Ovary (tissue), 3 donors: ENCODE measurements at regions not wholly inside any gene's neighbourhood (a gene's known extent, or its start where the extent isn't known, plus 50 kb on each side); places are given as distances from the start of the nearest gene placed in this dataset.

ENCODE experiments used
- CTCF ChIP-seq, 3 donors: fragments of 450-650 bp in 2 of 3; fragments of 200-600 bp in 1 of 3; IDR thresholded peaks; one replicate each; pipeline versions ENCODE4 v1.5.1 to v1.8.0; 2016 to 2022; ENCODE audit warnings: antibody characterized with exemption in 3 of 3, mild to moderate bottlenecking in 1 of 3
- POLR2A ChIP-seq: fragments of 450-650 bp; IDR thresholded peaks from one replicate; pipeline ENCODE4 v1.6.1; 2017; ENCODE audit warnings: antibody characterized with exemption, mild to moderate bottlenecking, moderate library complexity
- donor health status: DM: no; HTN: no; CAD: no.

DNA sequence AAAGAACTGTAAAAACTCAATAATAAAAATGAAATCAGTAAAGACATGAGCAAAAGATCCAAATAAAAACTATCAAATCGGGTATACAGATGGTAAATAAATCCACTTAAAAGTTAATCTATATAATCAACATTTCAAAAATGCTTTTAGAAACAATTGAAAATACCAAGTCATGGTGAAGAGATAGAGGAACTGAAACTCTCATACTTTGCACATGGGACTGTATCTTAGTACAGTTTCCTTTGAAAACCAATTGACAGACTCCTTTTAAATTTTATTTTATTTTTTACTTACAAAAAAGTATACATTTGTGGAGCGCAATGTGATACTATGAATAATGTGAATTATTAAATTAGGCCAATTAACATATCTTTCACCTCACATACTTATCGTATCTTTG is 98.6 kb upstream of the FAR2 start:
- TF ChIP-seq POLR2A (no peak), CTCF (IDR thresholded peaks at IDR 0.05) (no peak)
